HG02870 (cell line): ENCODE measurements at regions not wholly inside any gene's neighbourhood (a gene's known extent, or its start where the extent isn't known, plus 50 kb on each side); places are given as distances from the start of the nearest gene placed in this dataset.

Experiments used
- ATAC-seq: cut with Tn5 transposase; IDR thresholded peaks from one replicate; pipeline ENCODE4 v1.9.1; 2021; ENCODE audit warnings: mild to moderate bottlenecking, moderate library complexity; ENCODE audit not compliant: unreplicated experiment

DNA sequence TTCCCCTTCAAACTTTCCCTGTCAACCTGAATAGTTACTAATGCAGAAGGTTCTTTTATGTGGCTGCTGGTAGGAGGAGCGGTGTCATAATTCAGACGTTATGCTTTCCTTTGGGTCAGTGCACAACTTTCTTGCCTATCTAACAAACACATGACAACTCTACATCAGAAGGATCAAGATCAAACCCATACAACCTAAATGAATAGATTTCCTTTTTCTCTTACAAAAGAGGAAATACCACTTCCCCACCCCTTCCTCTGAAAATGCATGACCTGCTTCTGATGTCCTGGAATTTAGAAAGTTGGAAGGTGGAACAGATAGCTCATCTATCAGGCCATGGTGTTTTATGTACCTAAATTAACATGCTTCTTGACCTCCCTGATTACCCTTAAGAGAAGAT is 75.7 kb upstream of the ADGRL4 start:
- no peak for ATAC-seq

DNA sequence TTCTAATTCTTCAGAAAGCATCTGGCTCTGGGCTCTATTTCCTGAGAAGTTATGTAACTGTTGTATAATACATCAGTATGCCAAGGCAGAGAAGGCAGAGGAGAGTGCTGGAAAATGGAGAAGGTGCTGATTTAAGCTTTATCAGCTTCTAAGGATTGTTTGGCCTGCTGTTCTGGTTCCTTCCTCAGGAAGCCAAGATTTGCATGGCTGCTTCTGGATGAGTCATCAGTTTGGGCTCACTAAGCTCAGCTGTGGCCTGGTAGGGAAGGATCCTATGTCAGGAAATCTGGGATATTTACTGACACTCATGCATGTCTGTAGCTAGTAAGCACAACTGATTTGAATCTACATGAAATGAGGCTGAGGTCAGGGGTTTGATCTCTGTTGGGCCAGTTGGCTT is 73.2 kb upstream of the ADGRL4 start:
- no peak for ATAC-seq

DNA sequence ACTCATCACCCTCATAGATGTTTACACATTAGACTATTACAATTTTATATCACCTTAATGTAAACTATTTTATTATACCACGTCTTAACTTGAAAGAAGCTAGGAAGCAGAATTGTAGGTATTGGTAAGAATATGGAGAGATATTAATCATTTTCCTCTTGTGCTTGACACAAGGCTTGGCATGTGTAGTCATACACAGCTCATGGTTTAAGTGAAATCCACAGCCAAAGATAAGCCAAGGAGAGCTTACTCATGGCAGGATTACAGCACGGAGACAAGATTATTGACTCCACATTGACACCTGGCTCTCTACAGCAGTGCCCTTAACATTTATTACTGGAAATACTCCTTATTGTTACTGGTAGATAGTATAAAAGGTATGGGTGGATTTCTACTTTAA is 68.4 kb upstream of the ADGRL4 start:
- ATAC-seq: no peak

DNA sequence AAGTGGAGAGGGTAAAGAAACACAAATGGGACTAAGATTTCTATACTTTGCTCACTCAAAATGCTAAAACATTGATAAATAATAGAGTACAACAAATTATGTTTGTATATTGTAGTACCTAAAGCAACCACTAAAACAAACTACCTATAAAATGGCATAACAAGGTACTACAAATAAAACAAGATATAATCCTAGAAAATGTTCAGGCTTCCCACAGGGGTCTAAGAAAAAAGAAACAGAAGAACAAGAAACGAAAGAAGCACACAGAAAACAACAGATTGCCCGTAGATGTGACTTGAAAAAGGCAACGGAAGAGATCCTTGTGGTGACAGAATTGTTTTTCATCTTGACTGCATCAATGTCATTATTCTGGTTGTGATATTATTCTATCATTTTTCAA is 63.3 kb upstream of the ADGRL4 start:
- ATAC-seq: no peak

DNA sequence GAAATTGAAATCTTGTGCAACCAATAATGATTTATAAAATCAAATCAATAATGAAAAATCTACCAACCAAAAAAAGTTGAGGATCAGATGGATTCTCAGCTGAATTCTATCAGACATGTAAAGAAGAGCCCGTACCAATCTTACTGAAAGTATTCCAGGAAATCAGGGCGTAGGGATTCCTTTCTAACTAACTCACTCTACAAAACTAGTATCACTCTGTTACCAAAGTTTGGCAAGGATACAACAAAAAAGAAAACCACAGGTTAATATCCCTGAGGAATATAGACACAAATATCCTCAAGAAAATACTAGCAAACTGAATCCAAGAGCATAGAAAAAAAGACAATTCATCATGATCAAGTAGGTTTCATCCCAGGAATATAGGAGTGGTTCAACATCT is 52.8 kb upstream of the ADGRL4 start:
- ATAC-seq: no peak
